Inferior parietal cortex (tissue), 1 donor: ENCODE measurements at regions not wholly inside any gene's neighbourhood (a gene's known extent, or its start where the extent isn't known, plus 50 kb on each side); places are given as distances from the start of the nearest gene placed in this dataset.
"Not testable (repeated sequence)": the region's sequence is repeated elsewhere in the genome, so short reads cannot be mapped to it uniquely, and the experiment has no call there.

ENCODE experiments used
- DNase-seq: peaks from one replicate; pipeline ENCODE4 v3.0.0-alpha.2; 2016; ENCODE audit errors: extremely low spot score

DNA sequence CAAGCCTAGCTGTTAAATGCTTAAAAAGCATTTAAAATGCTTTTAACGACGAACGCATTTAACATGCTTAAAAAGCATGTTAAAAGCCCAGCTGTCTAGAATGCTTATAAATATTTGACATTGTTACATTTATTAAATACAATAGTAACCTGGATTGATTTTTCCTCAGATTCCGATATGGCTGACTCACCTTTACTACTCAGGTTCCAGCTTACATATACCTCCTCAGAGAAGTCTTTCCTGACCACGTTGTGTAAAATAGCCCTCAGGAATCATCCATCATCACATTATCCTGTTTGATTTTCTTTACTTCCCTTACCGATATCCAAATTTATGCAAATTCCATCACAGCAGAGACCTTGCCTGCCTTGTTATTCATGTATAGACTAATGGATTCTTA, 51.4 kb downstream of the SLC41A2 start:
- no peak for DNase-seq

GRCh38 chr12:104905446-104905845, 52.6 kb downstream of the SLC41A2 start:
- DNase-seq = not testable (repeated sequence)

- no peak for DNase-seq
These were observed 54.3 kb downstream of the SLC41A2 start for GRCh38 chr12:104903648-104904423.

DNA sequence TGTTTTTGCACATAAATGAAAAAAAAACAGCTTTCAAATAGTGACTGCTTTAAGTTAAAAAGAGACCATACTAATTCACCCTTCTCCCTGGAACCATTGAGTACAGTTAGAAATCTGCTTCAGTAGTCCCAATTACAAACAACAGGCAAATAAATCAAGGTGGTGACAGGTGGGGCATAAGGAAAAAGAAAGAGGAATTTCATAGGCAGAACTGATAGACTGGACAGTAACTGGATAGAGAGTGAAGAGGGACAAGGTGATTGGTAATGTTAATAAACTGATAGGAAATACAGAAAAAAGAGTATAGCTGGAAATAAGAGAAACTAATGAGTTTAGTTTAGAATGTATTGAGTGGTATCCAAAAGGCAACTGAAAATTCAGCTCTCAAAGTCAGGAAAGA, 56.0 kb downstream of the SLC41A2 start:
- DNase-seq = no peak

DNA sequence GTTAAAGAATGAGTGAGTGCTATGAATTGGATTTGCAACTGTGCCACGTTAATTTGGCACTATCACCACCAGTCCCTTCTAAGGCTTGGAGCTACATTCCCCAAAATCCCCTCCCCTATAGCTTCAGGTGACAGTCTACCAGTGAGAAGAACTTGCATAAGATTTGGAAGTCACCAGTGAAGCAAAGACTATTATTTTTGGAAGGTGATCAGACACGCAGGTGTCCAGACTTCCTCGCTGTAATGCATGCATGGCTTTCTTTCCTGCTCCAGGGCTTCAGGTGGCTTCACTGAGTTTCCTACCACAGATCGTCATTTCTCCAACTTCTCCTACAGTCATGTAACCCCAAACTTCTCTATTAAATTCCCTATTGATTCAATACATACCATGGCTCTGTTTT, 61.4 kb downstream of the SLC41A2 start:
- DNase-seq = no peak

- no peak for DNase-seq
These were observed 61.9 kb downstream of the SLC41A2 start for GRCh38 chr12:104896146-104896545.

DNA sequence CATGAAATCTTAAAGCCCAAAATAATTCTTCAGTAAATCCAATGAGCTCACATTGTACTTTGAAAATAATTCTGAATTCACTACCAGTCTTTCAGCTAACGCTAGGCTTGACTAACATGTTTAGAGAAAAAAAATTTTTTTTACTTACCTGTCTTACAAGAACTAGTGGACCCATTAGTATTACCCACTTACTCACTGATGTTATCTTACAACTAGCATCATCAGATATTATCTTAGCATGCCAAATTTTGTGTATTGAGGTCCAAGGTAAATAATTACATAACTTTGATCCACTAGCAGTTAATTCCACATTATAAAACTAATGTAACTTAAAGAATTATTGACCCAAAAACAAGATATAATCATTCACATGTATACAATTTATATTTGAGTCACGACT, 62.7 kb downstream of the SLC41A2 start:
- DNase-seq = no peak

- no peak for DNase-seq
These were observed 67.5 kb downstream of the SLC41A2 start for GRCh38 chr12:104890476-104891096.

GRCh38 chr12:104889735-104890134, 68.4 kb downstream of the SLC41A2 start:
- no peak for DNase-seq

DNA sequence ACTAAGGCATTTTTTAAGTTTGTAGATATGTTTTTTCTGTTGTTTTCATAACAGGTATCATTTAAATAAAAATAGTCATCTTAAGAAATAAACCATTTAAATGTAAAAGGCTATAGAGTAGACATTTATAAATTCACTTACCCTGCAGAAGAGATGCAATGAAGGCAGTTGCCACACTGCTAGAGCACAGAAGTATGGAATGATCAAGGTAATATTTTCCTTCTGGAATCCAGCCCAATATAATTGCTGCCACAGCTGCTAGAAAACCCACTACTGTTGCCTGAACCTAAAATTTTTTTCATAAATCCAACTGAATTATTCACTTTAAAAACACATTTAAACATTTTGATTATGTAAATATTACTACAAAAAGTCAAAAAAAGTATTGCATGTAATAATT, 69.2 kb downstream of the SLC41A2 start:
- DNase-seq = no peak

DNA sequence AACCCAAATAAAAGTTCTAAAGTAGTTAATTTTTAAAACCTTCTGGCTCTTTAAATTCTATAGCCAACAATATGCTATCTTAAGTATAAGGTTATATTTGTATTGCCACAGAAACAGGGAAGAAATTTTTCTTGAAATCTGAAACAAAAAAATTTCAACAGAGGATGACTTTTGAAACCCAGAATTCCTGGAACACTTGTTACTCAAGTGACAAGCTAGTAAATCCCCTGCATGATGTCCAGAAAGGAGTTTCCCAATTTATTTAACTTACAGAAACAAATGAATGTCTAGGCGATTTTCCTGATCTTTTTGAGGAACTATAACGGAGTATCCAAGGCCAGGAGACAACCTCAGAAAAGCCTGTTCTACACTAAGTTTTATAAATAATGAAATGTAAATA, 69.6 kb downstream of the SLC41A2 start:
- no peak for DNase-seq

GRCh38 chr12:104887452-104887851, 70.6 kb downstream of the SLC41A2 start:
- DNase-seq = no peak

GRCh38 chr12:104886418-104887401, 71.4 kb downstream of the SLC41A2 start:
- no peak for DNase-seq

GRCh38 chr12:104878858-104879257, 79.2 kb downstream of the SLC41A2 start:
- not testable (repeated sequence) for DNase-seq

- DNase-seq = peak; percentile 51
These were observed 80.9 kb downstream of the SLC41A2 start for GRCh38 chr12:104877103-104877705.

DNA sequence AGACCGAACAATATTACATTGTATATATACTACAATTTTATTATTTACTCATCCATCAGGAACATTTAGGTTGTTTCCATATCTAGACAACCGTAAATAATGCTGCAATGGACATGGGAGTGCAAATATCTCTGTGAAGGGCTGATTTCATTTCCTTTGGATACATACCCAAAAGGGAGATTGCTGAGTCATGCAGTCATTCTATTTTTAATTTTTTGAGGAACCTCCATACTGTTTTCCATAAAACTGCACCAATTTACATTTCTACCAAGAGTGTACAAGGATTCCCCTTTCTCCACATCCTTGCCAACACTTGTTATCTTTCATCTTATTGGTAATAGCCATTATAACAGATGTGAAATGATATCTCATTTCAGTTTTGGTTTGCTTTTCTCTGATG, 84.7 kb downstream of the SLC41A2 start:
- no peak for DNase-seq

DNA sequence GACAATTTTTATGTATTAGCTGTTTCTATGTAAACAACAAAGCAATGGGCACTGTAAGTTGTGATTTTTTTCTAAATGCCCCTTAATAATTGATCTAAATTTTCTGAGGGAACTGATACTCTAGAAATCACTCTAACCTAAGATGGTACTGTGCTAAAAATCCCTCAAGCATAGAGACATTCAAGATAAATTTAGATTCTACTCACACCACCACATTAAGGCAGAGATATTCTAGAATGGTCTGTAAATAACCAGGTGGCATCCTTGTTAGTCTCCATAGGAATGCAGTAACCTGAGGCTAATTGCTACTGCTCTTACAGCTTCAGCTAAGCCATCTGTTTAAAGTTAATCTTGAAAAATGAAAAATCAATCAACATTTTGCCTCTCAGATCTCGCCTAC, 87.3 kb downstream of the SLC41A2 start:
- DNase-seq = no peak

DNA sequence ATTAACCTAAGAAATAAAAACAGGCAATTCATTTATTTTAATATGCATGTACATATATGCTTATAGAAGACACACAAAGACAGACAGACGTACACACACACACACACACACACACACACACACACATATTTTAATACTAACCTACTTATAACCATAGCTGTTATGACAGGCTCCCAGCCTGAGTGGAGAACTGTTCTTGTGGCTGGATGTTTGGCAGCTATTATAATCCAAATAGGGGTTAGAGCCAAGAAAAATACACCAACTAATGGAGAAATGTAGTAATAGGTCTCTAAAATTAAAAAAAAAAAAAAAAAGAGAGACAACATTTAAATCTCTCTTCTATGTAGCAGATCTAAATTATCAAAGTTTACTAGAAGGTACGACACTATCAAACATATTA, 91.8 kb downstream of the SLC41A2 start:
- no peak for DNase-seq

GRCh38 chr12:104865080-104865479, 93.0 kb downstream of the SLC41A2 start:
- DNase-seq = no peak

GRCh38 chr12:104864668-104865067, 93.4 kb downstream of the SLC41A2 start:
- DNase-seq = no peak

GRCh38 chr12:104863296-104863948, 94.7 kb downstream of the SLC41A2 start:
- DNase-seq = no peak
